HG02840 (cell line): ENCODE measurements at regions not wholly inside any gene's neighbourhood (a gene's known extent, or its start where the extent isn't known, plus 50 kb on each side); places are given as distances from the start of the nearest gene placed in this dataset.

Experiments
- ATAC-seq: cut with Tn5 transposase; IDR thresholded peaks from one replicate; pipeline ENCODE4 v1.9.1; 2021; ENCODE audit warnings: mild to moderate bottlenecking, moderate library complexity, moderate number of reproducible peaks; ENCODE audit not compliant: unreplicated experiment, low FRiP score

GRCh38 chr4:12729384-12729783, 754.8 kb downstream of the RAB28 start:
- ATAC-seq = no peak

GRCh38 chr4:12724510-12724909, 759.6 kb downstream of the RAB28 start:
- no peak for ATAC-seq

GRCh38 chr4:12723849-12724447, 760.2 kb downstream of the RAB28 start:
- ATAC-seq = no peak

GRCh38 chr4:12716896-12717295, 767.2 kb downstream of the RAB28 start:
- ATAC-seq = no peak

- ATAC-seq = no peak
These were observed 771.3 kb downstream of the RAB28 start for GRCh38 chr4:12712648-12713339.

GRCh38 chr4:12707381-12708175, 776.6 kb downstream of the RAB28 start:
- no peak for ATAC-seq

- no peak for ATAC-seq
These were observed 781.1 kb downstream of the RAB28 start for GRCh38 chr4:12703036-12703435.

- ATAC-seq = no peak
These were observed 782.8 kb downstream of the RAB28 start for GRCh38 chr4:12701384-12701783.

- no peak for ATAC-seq
These were observed 786.2 kb downstream of the RAB28 start for GRCh38 chr4:12697970-12698369.

- no peak for ATAC-seq
These were observed 791.3 kb downstream of the RAB28 start for GRCh38 chr4:12692815-12693214.

- no peak for ATAC-seq
These were observed 793.0 kb downstream of the RAB28 start for GRCh38 chr4:12691168-12691567.

GRCh38 chr4:12689457-12689856, 794.7 kb downstream of the RAB28 start:
- no peak for ATAC-seq

GRCh38 chr4:12679217-12679616, 804.9 kb downstream of the RAB28 start:
- ATAC-seq = no peak

- ATAC-seq = no peak
These were observed 810.0 kb downstream of the RAB28 start for GRCh38 chr4:12674184-12674583.

- no peak for ATAC-seq
These were observed 811.8 kb downstream of the RAB28 start for GRCh38 chr4:12672303-12672702.

- no peak for ATAC-seq
These were observed 826.0 kb downstream of the RAB28 start for GRCh38 chr4:12658146-12658545.

GRCh38 chr4:12651876-12652275, 832.3 kb downstream of the RAB28 start:
- no peak for ATAC-seq

- ATAC-seq = no peak
These were observed 838.4 kb downstream of the RAB28 start for GRCh38 chr4:12645732-12646131.

GRCh38 chr4:12644261-12644660, 839.9 kb downstream of the RAB28 start:
- no peak for ATAC-seq

- ATAC-seq = no peak
These were observed 847.9 kb downstream of the RAB28 start for GRCh38 chr4:12636191-12636590.

GRCh38 chr4:12635629-12636028, 848.5 kb downstream of the RAB28 start:
- ATAC-seq = no peak
